ENCODE measurements at regions not wholly inside any gene's neighbourhood (a gene's known extent, or its start where the extent isn't known, plus 50 kb on each side); places are given as distances from the start of the nearest gene placed in this dataset.

DNA sequence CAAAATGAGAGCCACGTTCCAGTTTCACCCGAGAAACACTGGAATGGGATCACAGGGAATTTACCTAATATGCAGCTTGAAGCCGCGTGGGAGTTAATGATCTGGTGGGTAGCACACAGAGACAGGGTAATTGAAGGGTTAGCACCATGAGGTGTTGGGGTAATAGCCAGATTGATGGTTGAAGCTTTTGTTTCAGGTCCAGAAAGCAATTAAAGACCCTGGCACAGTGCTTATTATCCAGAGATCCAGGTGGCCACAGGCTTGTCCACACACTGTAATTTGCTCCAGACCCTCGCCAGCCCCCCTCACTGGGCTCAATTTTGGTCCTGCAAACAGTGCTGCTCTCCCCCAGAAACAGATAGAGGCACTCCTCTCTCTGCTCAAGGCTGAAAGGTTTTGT is 282.5 kb upstream of the ISX start:
- TF ChIP-seq, protein P1, sequence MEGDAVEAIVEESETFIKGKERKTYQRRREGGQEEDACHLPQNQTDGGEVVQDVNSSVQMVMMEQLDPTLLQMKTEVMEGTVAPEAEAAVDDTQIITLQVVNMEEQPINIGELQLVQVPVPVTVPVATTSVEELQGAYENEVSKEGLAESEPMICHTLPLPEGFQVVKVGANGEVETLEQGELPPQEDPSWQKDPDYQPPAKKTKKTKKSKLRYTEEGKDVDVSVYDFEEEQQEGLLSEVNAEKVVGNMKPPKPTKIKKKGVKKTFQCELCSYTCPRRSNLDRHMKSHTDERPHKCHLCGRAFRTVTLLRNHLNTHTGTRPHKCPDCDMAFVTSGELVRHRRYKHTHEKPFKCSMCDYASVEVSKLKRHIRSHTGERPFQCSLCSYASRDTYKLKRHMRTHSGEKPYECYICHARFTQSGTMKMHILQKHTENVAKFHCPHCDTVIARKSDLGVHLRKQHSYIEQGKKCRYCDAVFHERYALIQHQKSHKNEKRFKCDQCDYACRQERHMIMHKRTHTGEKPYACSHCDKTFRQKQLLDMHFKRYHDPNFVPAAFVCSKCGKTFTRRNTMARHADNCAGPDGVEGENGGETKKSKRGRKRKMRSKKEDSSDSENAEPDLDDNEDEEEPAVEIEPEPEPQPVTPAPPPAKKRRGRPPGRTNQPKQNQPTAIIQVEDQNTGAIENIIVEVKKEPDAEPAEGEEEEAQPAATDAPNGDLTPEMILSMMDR (IDR thresholded peaks at IDR 0.05; ENCODE audit: borderline replicate concordance, insufficient read depth, low read depth, low read length), result no peak
- no peak overlapping the region for H3K4me3 ChIP-seq (ENCODE audit: low read depth, low read length)

GRCh38 chr22:34784056-34784455 is 281.9 kb upstream of the ISX start:
- no peak overlapping the region for H3K4me3 ChIP-seq (ENCODE audit: low read depth, low read length)
- TF ChIP-seq, protein P1 (IDR thresholded peaks at IDR 0.05; ENCODE audit: borderline replicate concordance, insufficient read depth, low read depth, low read length), result no peak

DNA sequence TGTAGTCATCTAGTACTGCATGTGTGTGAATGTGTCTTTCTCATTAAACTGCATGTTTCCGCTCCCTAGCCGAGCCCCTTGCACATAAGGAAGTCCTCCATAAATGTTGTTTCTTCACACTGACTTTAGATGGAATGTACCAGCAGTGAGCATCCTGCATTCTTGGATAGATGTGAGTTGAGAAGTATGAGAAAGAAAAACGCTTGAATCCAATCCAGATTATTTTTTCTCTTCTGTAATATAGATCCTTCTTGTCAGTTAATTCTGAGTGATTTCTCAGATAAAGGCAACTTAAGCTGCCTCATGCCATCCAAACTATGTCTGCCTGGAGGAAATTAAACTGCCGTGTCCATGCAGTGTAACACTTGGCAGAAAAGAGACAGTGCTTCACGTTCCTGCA is 268.1 kb upstream of the ISX start:
- TF ChIP-seq, protein P1 (IDR thresholded peaks at IDR 0.05; ENCODE audit: borderline replicate concordance, insufficient read depth, low read depth, low read length), result no peak
- H3K4me3 ChIP-seq (ENCODE audit: low read depth, low read length), result no peak overlapping the region

DNA sequence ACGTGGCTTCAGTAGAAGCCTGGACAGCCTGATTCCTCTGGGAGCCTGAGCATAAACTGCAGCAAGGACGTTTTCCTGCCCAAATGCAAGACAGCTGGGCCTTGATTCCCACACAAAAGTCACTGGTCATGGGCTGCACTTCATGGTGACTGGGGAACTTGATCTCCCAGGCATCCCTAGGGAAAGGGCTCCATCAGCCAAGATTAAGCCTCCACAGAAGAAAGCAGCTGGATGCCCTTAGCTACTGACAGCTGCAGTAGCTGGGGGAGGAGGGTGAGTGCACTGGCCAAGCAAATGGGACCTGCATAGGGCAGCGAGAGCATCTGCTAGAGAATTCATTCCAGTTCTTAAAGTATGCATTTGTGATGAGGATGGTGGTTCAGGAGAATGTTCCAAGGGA is 267.4 kb upstream of the ISX start:
- TF ChIP-seq, protein P1 (IDR thresholded peaks at IDR 0.05; ENCODE audit: borderline replicate concordance, insufficient read depth, low read depth, low read length), result no peak
- H3K4me3 ChIP-seq (ENCODE audit: low read depth, low read length), result no peak overlapping the region

GRCh38 chr22:34800260-34800980 is 265.5 kb upstream of the ISX start:
- no peak overlapping the region for H3K4me3 ChIP-seq (ENCODE audit: low read depth, low read length)
- TF ChIP-seq, protein P1 (IDR thresholded peaks at IDR 0.05; ENCODE audit: borderline replicate concordance, insufficient read depth, low read depth, low read length), result no peak

GRCh38 chr22:34801221-34801620 is 264.7 kb upstream of the ISX start:
- H3K4me3 ChIP-seq (ENCODE audit: low read depth, low read length), result no peak overlapping the region
- TF ChIP-seq, protein P1 (IDR thresholded peaks at IDR 0.05; ENCODE audit: borderline replicate concordance, insufficient read depth, low read depth, low read length), result no peak

- TF ChIP-seq, protein P1 (IDR thresholded peaks at IDR 0.05; ENCODE audit: borderline replicate concordance, insufficient read depth, low read depth, low read length), result no peak
- H3K4me3 ChIP-seq (ENCODE audit: low read depth, low read length), result no peak overlapping the region
Observed at GRCh38 chr22:34804091-34804490, 261.9 kb upstream of the ISX start.

Measured in GM12875 (cell line).